Transverse colon (tissue), 4 donors: ENCODE measurements at regions not wholly inside any gene's neighbourhood (a gene's known extent, or its start where the extent isn't known, plus 50 kb on each side); places are given as distances from the start of the nearest gene placed in this dataset.

ENCODE experiments used
- CTCF ChIP-seq, 5 experiments: fragments of 200-600 bp in 3 of 5; fragments of 450-650 bp in 2 of 5; sonication (generic) in 3 of 5; IDR thresholded peaks; 1 replicate in 2 of 5; 2 replicates in 3 of 5; pipeline ENCODE4 v1.5.1; 2016 to 2017; ENCODE audit warnings: antibody characterized with exemption in 5 of 5, inconsistent platforms in 3 of 5, mild to moderate bottlenecking in 2 of 5, moderate library complexity in 1 of 5
- EP300 ChIP-seq: sonication (generic); formaldehyde crosslinking; IDR thresholded peaks from one replicate; pipeline ENCODE4 v1.6.1; 2017; ENCODE audit warnings: antibody characterized with exemption, low read depth
- POLR2A ChIP-seq: fragments of 450-650 bp; IDR thresholded peaks from one replicate; pipeline ENCODE4 v1.6.1; 2016; ENCODE audit warnings: antibody characterized with exemption, mild to moderate bottlenecking, moderate library complexity
- POLR2AphosphoS5 ChIP-seq, 3 donors: sonication (generic); formaldehyde crosslinking; IDR thresholded peaks; one replicate each; pipeline ENCODE4 v1.6.1; 2016; ENCODE audit warnings: antibody characterized with exemption in 3 of 3

DNA sequence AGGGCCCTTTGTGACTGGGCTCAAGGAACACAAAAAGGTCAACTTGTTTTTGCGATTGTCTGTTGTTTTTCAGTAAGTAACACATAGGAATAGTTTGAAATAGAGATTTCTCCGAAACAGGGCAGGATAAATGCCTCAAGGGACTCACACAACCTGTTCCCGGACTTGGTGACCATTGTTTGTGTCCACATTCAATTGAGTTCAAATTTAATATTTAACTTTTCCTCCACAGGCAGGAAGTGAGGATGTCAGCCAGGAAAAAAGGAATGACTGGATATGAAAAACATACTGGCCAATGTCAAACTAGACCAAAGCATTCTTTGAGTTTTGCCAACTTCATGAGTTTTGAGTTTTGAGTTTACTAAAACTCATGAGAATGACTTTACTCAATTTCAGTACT lies 72.7 kb downstream of the SPATA31C2 start:
- TF ChIP-seq CTCF (IDR thresholded peaks at IDR 0.05), result no peak
- no peak for TF ChIP-seq POLR2AphosphoS5 (IDR thresholded peaks at IDR 0.05)
- no peak for TF ChIP-seq POLR2A
- TF ChIP-seq EP300, result no peak
